Activated CD4-positive, alpha-beta T cell treated with anti-CD3 and anti-CD28 coated beads, Interleukin-2, amount 10 ng/mL, durations not matched to agents 24 days and 14 days (primary cell): ENCODE measurements at regions not wholly inside any gene's neighbourhood (a gene's known extent, or its start where the extent isn't known, plus 50 kb on each side); places are given as distances from the start of the nearest gene placed in this dataset.

Experiments used
- DNase-seq: peaks from one replicate; pipeline ENCODE4 v3.0.0; 2022
- H3K27ac Mint-ChIP-seq: one replicate; pipeline ENCODE4 v1.8.0; 2022; ENCODE audit warnings: mild to moderate bottlenecking, mixed read lengths
- H3K27me3 Mint-ChIP-seq: one replicate; pipeline ENCODE4 v1.8.0; 2022; ENCODE audit warnings: mixed read lengths
- H3K36me3 Mint-ChIP-seq: one replicate; pipeline ENCODE4 v1.8.0; 2022; ENCODE audit warnings: low read depth, mild to moderate bottlenecking, mixed read lengths
- H3K4me1 Mint-ChIP-seq: one replicate; pipeline ENCODE4 v1.8.0; 2021; ENCODE audit warnings: mixed read lengths
- H3K4me3 Mint-ChIP-seq: one replicate; pipeline ENCODE4 v1.8.0; 2022; ENCODE audit warnings: mild to moderate bottlenecking, moderate library complexity, mixed read lengths
- H3K9me3 Mint-ChIP-seq: one replicate; pipeline ENCODE4 v1.8.0; 2021; ENCODE audit warnings: mixed read lengths
- intact Hi-C: fragments of 100-400 bp; cut with micrococcal nuclease; formaldehyde crosslinking; loops from one replicate; pipeline ENCODE4 v1.15.1; 2023

GRCh38 chr3:187618722-187619121, 51.5 kb downstream of the SST start:
- Mint-ChIP-seq H3K36me3 (no peaks in the 10 kb centered on the region), H3K9me3 (no peaks in the 10 kb centered on the region), H3K27me3 (peaks cover 20% of the 10 kb centered on the region), H3K4me3 (no peak overlapping the region), H3K27ac (no peak overlapping the region), H3K4me1 (no peaks in the 10 kb centered on the region)
- no peak for DNase-seq
- intact Hi-C loops = no loop called here

GRCh38 chr3:187617213-187617612, 53.0 kb downstream of the SST start:
- Mint-ChIP-seq H3K27me3 (peaks cover 14% of the 10 kb centered on the region), H3K9me3 (no peaks in the 10 kb centered on the region), H3K4me1 (no peaks in the 10 kb centered on the region), H3K4me3 (no peak overlapping the region), H3K27ac (no peak overlapping the region), H3K36me3 (no peaks in the 10 kb centered on the region)
- intact Hi-C loops = no loop called here
- no peak for DNase-seq

GRCh38 chr3:187616307-187616972, 53.8 kb downstream of the SST start:
- no peaks in the 10 kb centered on the region for H3K4me1 Mint-ChIP-seq
- H3K27me3 Mint-ChIP-seq = peaks cover 16% of the 10 kb centered on the region
- no peaks in the 10 kb centered on the region for H3K9me3 Mint-ChIP-seq
- peak; percentile 84 for DNase-seq
- H3K27ac Mint-ChIP-seq = no peak overlapping the region
- intact Hi-C loops = loop anchor here (1.0 kb wide), 2 partner anchors 63 to 98 kb away; no protein-coding TSS in a partner anchor
- no peak overlapping the region for H3K4me3 Mint-ChIP-seq
- no peaks in the 10 kb centered on the region for H3K36me3 Mint-ChIP-seq

GRCh38 chr3:187615630-187616029, 54.6 kb downstream of the SST start:
- no peak overlapping the region for H3K27ac Mint-ChIP-seq
- no peaks in the 10 kb centered on the region for H3K9me3 Mint-ChIP-seq
- H3K36me3 Mint-ChIP-seq = no peaks in the 10 kb centered on the region
- no peaks in the 10 kb centered on the region for H3K4me1 Mint-ChIP-seq
- peaks cover 16% of the 10 kb centered on the region for H3K27me3 Mint-ChIP-seq
- intact Hi-C loops = loop anchor here (1.0 kb wide), 3 partner anchors 64 to 296 kb away; no protein-coding TSS in a partner anchor
- DNase-seq = no peak
- no peak overlapping the region for H3K4me3 Mint-ChIP-seq

- Mint-ChIP-seq H3K27ac (no peak overlapping the region), H3K9me3 (no peaks in the 10 kb centered on the region), H3K36me3 (no peaks in the 10 kb centered on the region), H3K4me1 (no peaks in the 10 kb centered on the region), H3K4me3 (no peak overlapping the region), H3K27me3 (peaks cover 22% of the 10 kb centered on the region)
- no peak for DNase-seq
- intact Hi-C loops = no loop called here
Observed at GRCh38 chr3:187612656-187613055, 57.5 kb downstream of the SST start.

GRCh38 chr3:187610981-187611511, 59.1 kb downstream of the SST start:
- H3K4me3 Mint-ChIP-seq = no peak overlapping the region
- no peaks in the 10 kb centered on the region for H3K9me3 Mint-ChIP-seq
- intact Hi-C loops = no loop called here
- H3K4me1 Mint-ChIP-seq = no peaks in the 10 kb centered on the region
- no peaks in the 10 kb centered on the region for H3K36me3 Mint-ChIP-seq
- no peak overlapping the region for H3K27ac Mint-ChIP-seq
- H3K27me3 Mint-ChIP-seq = peaks cover 34% of the 10 kb centered on the region
- DNase-seq = no peak

GRCh38 chr3:187594272-187594671, 75.9 kb downstream of the SST start:
- H3K27me3 Mint-ChIP-seq = peaks cover 35% of the 10 kb centered on the region
- H3K4me3 Mint-ChIP-seq = no peak overlapping the region
- intact Hi-C loops = no loop called here
- no peaks in the 10 kb centered on the region for H3K4me1 Mint-ChIP-seq
- H3K36me3 Mint-ChIP-seq = no peaks in the 10 kb centered on the region
- no peaks in the 10 kb centered on the region for H3K9me3 Mint-ChIP-seq
- no peak overlapping the region for H3K27ac Mint-ChIP-seq
- DNase-seq = no peak

- Mint-ChIP-seq H3K9me3 (no peaks in the 10 kb centered on the region), H3K4me3 (no peak overlapping the region), H3K36me3 (no peaks in the 10 kb centered on the region), H3K4me1 (no peaks in the 10 kb centered on the region), H3K27me3 (peaks cover 30% of the 10 kb centered on the region), H3K27ac (no peak overlapping the region)
- intact Hi-C loops = no loop called here
- no peak for DNase-seq
Observed at GRCh38 chr3:187593451-187593850, 76.7 kb downstream of the SST start.

GRCh38 chr3:187590861-187591576, 79.2 kb downstream of the SST start:
- Mint-ChIP-seq H3K36me3 (no peaks in the 10 kb centered on the region), H3K27me3 (peaks cover 33% of the 10 kb centered on the region), H3K27ac (no peak overlapping the region), H3K4me1 (no peaks in the 10 kb centered on the region), H3K9me3 (no peaks in the 10 kb centered on the region), H3K4me3 (no peak overlapping the region)
- intact Hi-C loops = no loop called here
- DNase-seq = no peak

- Mint-ChIP-seq H3K9me3 (peaks cover 6% of the 10 kb centered on the region), H3K27me3 (peaks cover 48% of the 10 kb centered on the region), H3K4me1 (no peaks in the 10 kb centered on the region), H3K4me3 (no peak overlapping the region), H3K36me3 (no peaks in the 10 kb centered on the region), H3K27ac (no peak overlapping the region)
- intact Hi-C loops = no loop called here
- DNase-seq = no peak
Observed at GRCh38 chr3:187587076-187587475, 83.1 kb downstream of the SST start.

GRCh38 chr3:187586226-187586625, 84.0 kb downstream of the SST start:
- Mint-ChIP-seq H3K27me3 (peaks cover 50% of the 10 kb centered on the region), H3K4me1 (no peaks in the 10 kb centered on the region), H3K36me3 (no peaks in the 10 kb centered on the region), H3K27ac (no peak overlapping the region), H3K9me3 (peaks cover 6% of the 10 kb centered on the region), H3K4me3 (no peak overlapping the region)
- no peak for DNase-seq
- intact Hi-C loops = no loop called here

GRCh38 chr3:187572441-187572840, 97.8 kb downstream of the SST start:
- intact Hi-C loops = no loop called here
- Mint-ChIP-seq H3K4me1 (no peaks in the 10 kb centered on the region), H3K9me3 (no peaks in the 10 kb centered on the region), H3K27ac (no peak overlapping the region), H3K27me3 (peaks cover 17% of the 10 kb centered on the region), H3K36me3 (no peaks in the 10 kb centered on the region), H3K4me3 (no peak overlapping the region)
- DNase-seq = no peak

- H3K27me3 Mint-ChIP-seq = peaks cover 17% of the 10 kb centered on the region
- no peaks in the 10 kb centered on the region for H3K9me3 Mint-ChIP-seq
- no peaks in the 10 kb centered on the region for H3K36me3 Mint-ChIP-seq
- DNase-seq = no peak
- intact Hi-C loops = no loop called here
- no peaks in the 10 kb centered on the region for H3K4me1 Mint-ChIP-seq
- H3K27ac Mint-ChIP-seq = no peak overlapping the region
- H3K4me3 Mint-ChIP-seq = no peak overlapping the region
Observed at GRCh38 chr3:187571701-187572100, 98.5 kb downstream of the SST start.

- Mint-ChIP-seq H3K27me3 (peaks cover 22% of the 10 kb centered on the region), H3K36me3 (no peaks in the 10 kb centered on the region), H3K4me3 (no peak overlapping the region), H3K9me3 (no peaks in the 10 kb centered on the region), H3K4me1 (no peaks in the 10 kb centered on the region), H3K27ac (no peak overlapping the region)
- DNase-seq = no peak
- intact Hi-C loops = no loop called here
Observed at GRCh38 chr3:187570776-187571175, 99.4 kb downstream of the SST start.
